GM18498 (cell line): ENCODE measurements at regions not wholly inside any gene's neighbourhood (a gene's known extent, or its start where the extent isn't known, plus 50 kb on each side); places are given as distances from the start of the nearest gene placed in this dataset.

Experiments
- ATAC-seq: cut with Tn5 transposase; IDR thresholded peaks from one replicate; pipeline ENCODE4 v1.9.1; 2021; ENCODE audit warnings: mild to moderate bottlenecking, moderate library complexity; ENCODE audit not compliant: unreplicated experiment

- no peak for ATAC-seq
Observed at GRCh38 chr4:13133700-13134099, 350.4 kb downstream of the RAB28 start.

- ATAC-seq, result no peak
Observed at GRCh38 chr4:13130848-13131247, 353.3 kb downstream of the RAB28 start.

GRCh38 chr4:13129095-13129494, 355.0 kb downstream of the RAB28 start:
- no peak for ATAC-seq

GRCh38 chr4:13126976-13127910, 356.9 kb downstream of the RAB28 start:
- ATAC-seq, result no peak

- ATAC-seq, result no peak
Observed at GRCh38 chr4:13118633-13119032, 365.5 kb downstream of the RAB28 start.

- ATAC-seq, result no peak
Observed at GRCh38 chr4:13117185-13117584, 367.0 kb downstream of the RAB28 start.

- ATAC-seq, result no peak
Observed at GRCh38 chr4:13112030-13112429, 372.1 kb downstream of the RAB28 start.

GRCh38 chr4:13109536-13109935, 374.6 kb downstream of the RAB28 start:
- ATAC-seq, result no peak

GRCh38 chr4:13108096-13108495, 376.0 kb downstream of the RAB28 start:
- ATAC-seq, result no peak

- ATAC-seq, result peak; percentile 59
Observed at GRCh38 chr4:13103382-13104015, 380.6 kb downstream of the RAB28 start.

- no peak for ATAC-seq
Observed at GRCh38 chr4:13102092-13102742, 381.9 kb downstream of the RAB28 start.

GRCh38 chr4:13097971-13098370, 386.2 kb downstream of the RAB28 start:
- no peak for ATAC-seq

GRCh38 chr4:13095722-13096121, 388.4 kb downstream of the RAB28 start:
- ATAC-seq, result no peak

GRCh38 chr4:13093170-13093569, 391.0 kb downstream of the RAB28 start:
- no peak for ATAC-seq

GRCh38 chr4:13092702-13093101, 391.4 kb downstream of the RAB28 start:
- ATAC-seq, result no peak

- ATAC-seq, result no peak
Observed at GRCh38 chr4:13089659-13089998, 394.5 kb downstream of the RAB28 start.

- ATAC-seq, result no peak
Observed at GRCh38 chr4:13088726-13089658, 395.1 kb downstream of the RAB28 start.

GRCh38 chr4:13087041-13087440, 397.1 kb downstream of the RAB28 start:
- no peak for ATAC-seq

GRCh38 chr4:13084210-13084609, 399.9 kb downstream of the RAB28 start:
- ATAC-seq, result no peak

GRCh38 chr4:13081830-13082229, 402.3 kb downstream of the RAB28 start:
- ATAC-seq, result no peak

- no peak for ATAC-seq
Observed at GRCh38 chr4:13067077-13067476, 417.1 kb downstream of the RAB28 start.
